ENCODE measurements at regions not wholly inside any gene's neighbourhood (a gene's known extent, or its start where the extent isn't known, plus 50 kb on each side); places are given as distances from the start of the nearest gene placed in this dataset.

GRCh38 chr7:85688712-85689111 is 501.9 kb upstream of the SEMA3D start (continued):
- TF ChIP-seq SAP30 (IDR thresholded peaks at IDR 0.05; ENCODE audit: insufficient read depth, insufficient replicate concordance, low read length): no peak
- TF ChIP-seq TBP (IDR thresholded peaks at IDR 0.05; ENCODE audit: low read depth, low read length): no peak
- no peak for TF ChIP-seq CTBP2 (IDR thresholded peaks at IDR 0.05; ENCODE audit: borderline replicate concordance, insufficient read depth, insufficient read length, low read length)

Data from H1 (cell line).